Activated B cell treated with CpG ODN at 0.5 μM for 24 hours (primary cell): ENCODE measurements at regions not wholly inside any gene's neighbourhood (a gene's known extent, or its start where the extent isn't known, plus 50 kb on each side); places are given as distances from the start of the nearest gene placed in this dataset.

ENCODE experiments used
- ATAC-seq: fragments of 200-7000 bp; cut with Tn5 transposase; one replicate; pipeline ENCODE4 v1.10.0; 2021; ENCODE audit warnings: low read depth, mild to moderate bottlenecking, moderate library complexity
- CTCF ChIA-PET: fragments of 350-600 bp; sonication (Branson Sonifier 250); formaldehyde crosslinking; loops from one replicate; lab custom pipeline; 2021; ENCODE audit warnings: antibody characterized with exemption; lab: Charles Lee
- POLR2A ChIA-PET: fragments of 350-600 bp; sonication (Branson Sonifier 250); formaldehyde crosslinking; loops from one replicate; lab custom pipeline; 2021; ENCODE audit warnings: antibody characterized with exemption; lab: Charles Lee
- DNase-seq: peaks from one replicate; pipeline ENCODE4 v3.0.0; 2022
- H3K27ac Mint-ChIP-seq: one replicate; pipeline ENCODE4 v1.8.0; 2020; ENCODE audit warnings: mixed read lengths
- H3K27me3 Mint-ChIP-seq: one replicate; pipeline ENCODE4 v1.8.0; 2021; ENCODE audit warnings: mixed read lengths
- H3K36me3 Mint-ChIP-seq: one replicate; pipeline ENCODE4 v1.8.0; 2021; ENCODE audit warnings: low read depth, mixed read lengths
- H3K4me1 Mint-ChIP-seq: one replicate; pipeline ENCODE4 v1.8.0; 2021; ENCODE audit warnings: mixed read lengths
- H3K4me3 Mint-ChIP-seq: one replicate; pipeline ENCODE4 v1.8.0; 2020; ENCODE audit warnings: mild to moderate bottlenecking, mixed read lengths
- H3K9me3 Mint-ChIP-seq: one replicate; pipeline ENCODE4 v1.8.0; 2020; ENCODE audit warnings: mixed read lengths
- CTCF ChIP-seq: fragments of 200-600 bp; IDR thresholded peaks from one replicate; pipeline ENCODE4 v1.8.0; 2022; ENCODE audit warnings: antibody characterized with exemption, mild to moderate bottlenecking
- intact Hi-C: fragments of 100-400 bp; cut with micrococcal nuclease; formaldehyde crosslinking; loops from one replicate; pipeline ENCODE4 v1.15.1; 2024

GRCh38 chr15:48021336-48022086, 99.3 kb upstream of the SLC24A5 start:
- H3K9me3 Mint-ChIP-seq: peaks cover 2% of the 10 kb centered on the region
- intact Hi-C loops: no loop called here
- no peak for ATAC-seq
- H3K4me3 Mint-ChIP-seq: no peak overlapping the region
- no peaks in the 10 kb centered on the region for H3K36me3 Mint-ChIP-seq
- POLR2A ChIA-PET: no interaction called here
- no peaks in the 10 kb centered on the region for H3K4me1 Mint-ChIP-seq
- TF ChIP-seq CTCF: no peak
- CTCF ChIA-PET: no interaction called here
- H3K27ac Mint-ChIP-seq: no peak overlapping the region
- peaks cover 2% of the 10 kb centered on the region for H3K27me3 Mint-ChIP-seq
- DNase-seq: no peak

- Mint-ChIP-seq H3K9me3 (peaks cover 2% of the 10 kb centered on the region), H3K4me3 (no peak overlapping the region), H3K4me1 (no peaks in the 10 kb centered on the region), H3K27me3 (peaks cover 4% of the 10 kb centered on the region), H3K27ac (no peak overlapping the region), H3K36me3 (no peaks in the 10 kb centered on the region)
- no peak for DNase-seq
- intact Hi-C loops: no loop called here
- ATAC-seq: no peak
- CTCF ChIA-PET: no interaction called here
- TF ChIP-seq CTCF: no peak
- POLR2A ChIA-PET: no interaction called here
Observed at GRCh38 chr15:48025118-48025517, 95.7 kb upstream of the SLC24A5 start.

GRCh38 chr15:48028712-48029111, 92.1 kb upstream of the SLC24A5 start:
- POLR2A ChIA-PET: no interaction called here
- no peak for ATAC-seq
- Mint-ChIP-seq H3K4me3 (no peak overlapping the region), H3K27ac (no peak overlapping the region), H3K4me1 (no peaks in the 10 kb centered on the region), H3K27me3 (peaks cover 4% of the 10 kb centered on the region), H3K9me3 (no peaks in the 10 kb centered on the region), H3K36me3 (no peaks in the 10 kb centered on the region)
- CTCF ChIA-PET: no interaction called here
- no peak for DNase-seq
- TF ChIP-seq CTCF: no peak
- intact Hi-C loops: no loop called here

- no peak overlapping the region for H3K27ac Mint-ChIP-seq
- no peak for TF ChIP-seq CTCF
- H3K36me3 Mint-ChIP-seq: no peaks in the 10 kb centered on the region
- DNase-seq (no peak), ATAC-seq (no peak)
- ChIA-PET POLR2A (no interaction called here), CTCF (no interaction called here)
- no peaks in the 10 kb centered on the region for H3K9me3 Mint-ChIP-seq
- no peak overlapping the region for H3K4me3 Mint-ChIP-seq
- H3K27me3 Mint-ChIP-seq: peaks cover 4% of the 10 kb centered on the region
- intact Hi-C loops: no loop called here
- H3K4me1 Mint-ChIP-seq: no peaks in the 10 kb centered on the region
Observed at GRCh38 chr15:48029642-48030041, 91.1 kb upstream of the SLC24A5 start.

GRCh38 chr15:48031466-48031865, 89.3 kb upstream of the SLC24A5 start:
- H3K36me3 Mint-ChIP-seq: no peaks in the 10 kb centered on the region
- no peaks in the 10 kb centered on the region for H3K9me3 Mint-ChIP-seq
- POLR2A ChIA-PET: no interaction called here
- H3K4me3 Mint-ChIP-seq: no peak overlapping the region
- no peaks in the 10 kb centered on the region for H3K4me1 Mint-ChIP-seq
- intact Hi-C loops: no loop called here
- peaks cover 2% of the 10 kb centered on the region for H3K27me3 Mint-ChIP-seq
- ATAC-seq: no peak
- TF ChIP-seq CTCF: no peak
- no peak overlapping the region for H3K27ac Mint-ChIP-seq
- CTCF ChIA-PET: no interaction called here
- DNase-seq: no peak
